Neural cell (in vitro differentiated cells): ENCODE measurements at regions not wholly inside any gene's neighbourhood (a gene's known extent, or its start where the extent isn't known, plus 50 kb on each side); places are given as distances from the start of the nearest gene placed in this dataset.

Experiments
- H2AFZ ChIP-seq: fragments of 200-600, 300-800 bp; sonication (generic), shearing (Covaris generic); 2 replicates; pipeline ENCODE4 v1.6.0; 2014; ENCODE audit warnings: low read depth, mild to moderate bottlenecking, antibody characterized with exemption, low read length, moderate library complexity
- H3F3A ChIP-seq: fragments of 200-600 bp; shearing (Covaris generic); 2 replicates; pipeline ENCODE4 v1.6.1; 2016; ENCODE audit warnings: mild to moderate bottlenecking, moderate library complexity, mixed read lengths, antibody characterized with exemption, low read length; ENCODE audit not compliant: insufficient read depth, poor library complexity, severe bottlenecking
- H3K27ac ChIP-seq: fragments of 200-600, 300-800 bp; sonication (generic), shearing (Covaris generic); 2 replicates; pipeline ENCODE4 v1.5.1; 2014; ENCODE audit warnings: mild to moderate bottlenecking, low read length, moderate library complexity
- H3K27me3 ChIP-seq: fragments of 300-800, 200-600 bp; sonication (generic), shearing (Covaris generic); 2 replicates; pipeline ENCODE4 v1.6.0; 2014; ENCODE audit warnings: mild to moderate bottlenecking, low read depth, low read length, moderate library complexity; ENCODE audit not compliant: insufficient read depth
- H3K36me3 ChIP-seq: fragments of 300-800, 200-600 bp; sonication (generic), shearing (Covaris generic); 2 replicates; pipeline ENCODE4 v1.5.1; 2014; ENCODE audit warnings: mild to moderate bottlenecking, antibody characterized with exemption, low read length, moderate library complexity; ENCODE audit not compliant: insufficient read depth
- H3K4me2 ChIP-seq: fragments of 300-800, 200-600 bp; sonication (generic), shearing (Covaris generic); 2 replicates; pipeline ENCODE4 v1.6.0; 2014; ENCODE audit warnings: mild to moderate bottlenecking, low read length
- H3K4me3 ChIP-seq: fragments of 300-800, 200-600 bp; sonication (generic), shearing (Covaris generic); 2 replicates; pipeline ENCODE4 v1.5.1; 2014; ENCODE audit warnings: mild to moderate bottlenecking, low read length, moderate library complexity
- H3K79me2 ChIP-seq: fragments of 200-600 bp; shearing (Covaris generic); replicated peaks from 2 replicates; pipeline ENCODE4 v1.6.0; 2014; ENCODE audit warnings: mild to moderate bottlenecking, low read length, moderate library complexity; ENCODE audit not compliant: insufficient read depth
- H3K9ac ChIP-seq: fragments of 300-800, 200-600 bp; sonication (generic), shearing (Covaris generic); 2 replicates; pipeline ENCODE4 v1.6.1; 2016; ENCODE audit warnings: mild to moderate bottlenecking, low read length, mixed read lengths
- H3K9me2 ChIP-seq: fragments of 200-600 bp; shearing (Covaris generic); 2 replicates; pipeline ENCODE4 v1.6.1; 2016; ENCODE audit warnings: mild to moderate bottlenecking, low read length, mixed read lengths; ENCODE audit not compliant: insufficient read depth
- H3K9me3 ChIP-seq: fragments of 200-600, 300-800 bp; sonication (generic), shearing (Covaris generic); 2 replicates; pipeline ENCODE4 v1.6.1; 2016; ENCODE audit warnings: mild to moderate bottlenecking, mixed run types, low read length, moderate library complexity, mixed read lengths
- H4K20me1 ChIP-seq: fragments of 200-600 bp; shearing (Covaris generic); 2 replicates; pipeline ENCODE4 v1.6.1; 2016; ENCODE audit warnings: mild to moderate bottlenecking, mixed run types; ENCODE audit not compliant: insufficient read depth
- EP300 ChIP-seq: fragments of 450-650 bp; conservative IDR thresholded peaks from 2 replicates; pipeline ENCODE4 v1.6.1; 2014; ENCODE audit warnings: antibody characterized with exemption, mild to moderate bottlenecking, moderate library complexity; ENCODE audit not compliant: poor library complexity, severe bottlenecking
- EZH2 ChIP-seq: fragments of 200-600, 300-800 bp; shearing (Covaris generic), sonication (generic); IDR thresholded peaks from 2 replicates; pipeline ENCODE4 v1.6.1; 2014; ENCODE audit warnings: antibody characterized with exemption, low read length, borderline replicate concordance, mild to moderate bottlenecking; ENCODE audit not compliant: insufficient read depth, poor library complexity, severe bottlenecking
- MXI1 ChIP-seq: fragments of 450-650 bp; conservative IDR thresholded peaks from 2 replicates; pipeline ENCODE4 v1.6.1; 2014; ENCODE audit warnings: antibody characterized with exemption, mild to moderate bottlenecking; ENCODE audit not compliant: poor library complexity, severe bottlenecking
- POLR2AphosphoS5 ChIP-seq: IDR thresholded peaks from 2 replicates; pipeline ENCODE4 v1.6.1; 2012
- RAD21 ChIP-seq: fragments of 450-650 bp; conservative IDR thresholded peaks from 2 replicates; pipeline ENCODE4 v1.6.1; 2014; ENCODE audit warnings: antibody characterized with exemption, mild to moderate bottlenecking, moderate library complexity
- SMC3 ChIP-seq: fragments of 450-650 bp; conservative IDR thresholded peaks from 2 replicates; pipeline ENCODE4 v1.6.1; 2014; ENCODE audit warnings: antibody characterized with exemption, mild to moderate bottlenecking, moderate library complexity; ENCODE audit not compliant: poor library complexity
- TAF1 ChIP-seq: IDR thresholded peaks from 2 replicates; pipeline ENCODE4 v1.6.1; 2012; ENCODE audit warnings: low read depth
- TF ChIP-seq, protein P1 (sequence below): IDR thresholded peaks from 2 replicates; pipeline ENCODE4 v1.6.1; 2012; ENCODE audit warnings: borderline replicate concordance
- TF ChIP-seq, protein P2 (sequence below): fragments of 450-650 bp; IDR thresholded peaks from 2 replicates; pipeline ENCODE4 v1.5.1; 2014; ENCODE audit warnings: antibody characterized with exemption, mild to moderate bottlenecking, moderate library complexity; ENCODE audit not compliant: poor library complexity, severe bottlenecking

DNA sequence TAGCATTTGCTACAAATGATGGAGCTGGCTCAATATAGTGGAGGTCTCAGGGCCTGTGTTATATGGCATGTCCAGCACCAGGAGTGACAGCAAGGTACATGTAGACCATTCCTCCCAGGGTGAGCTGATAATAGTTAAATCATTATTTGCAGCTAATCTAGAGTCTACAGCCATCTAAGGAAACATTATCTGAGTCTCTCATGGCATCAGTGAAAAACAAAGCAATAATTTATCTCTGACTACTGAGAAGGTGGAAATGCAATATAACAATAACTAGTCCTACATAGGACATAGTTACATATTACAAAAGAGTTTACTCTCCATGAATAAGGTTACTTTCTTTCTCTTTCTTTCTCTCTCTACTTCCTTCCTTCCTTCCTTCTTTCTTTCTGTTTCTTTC lies 143.4 kb upstream of the KCNK2 start:
- TF ChIP-seq RAD21 (no peak), EP300 (no peak), TAF1 (no peak), EZH2 (no peak), SMC3 (no peak), POLR2AphosphoS5 (no peak), MXI1 (no peak)
- TF ChIP-seq, protein P1, sequence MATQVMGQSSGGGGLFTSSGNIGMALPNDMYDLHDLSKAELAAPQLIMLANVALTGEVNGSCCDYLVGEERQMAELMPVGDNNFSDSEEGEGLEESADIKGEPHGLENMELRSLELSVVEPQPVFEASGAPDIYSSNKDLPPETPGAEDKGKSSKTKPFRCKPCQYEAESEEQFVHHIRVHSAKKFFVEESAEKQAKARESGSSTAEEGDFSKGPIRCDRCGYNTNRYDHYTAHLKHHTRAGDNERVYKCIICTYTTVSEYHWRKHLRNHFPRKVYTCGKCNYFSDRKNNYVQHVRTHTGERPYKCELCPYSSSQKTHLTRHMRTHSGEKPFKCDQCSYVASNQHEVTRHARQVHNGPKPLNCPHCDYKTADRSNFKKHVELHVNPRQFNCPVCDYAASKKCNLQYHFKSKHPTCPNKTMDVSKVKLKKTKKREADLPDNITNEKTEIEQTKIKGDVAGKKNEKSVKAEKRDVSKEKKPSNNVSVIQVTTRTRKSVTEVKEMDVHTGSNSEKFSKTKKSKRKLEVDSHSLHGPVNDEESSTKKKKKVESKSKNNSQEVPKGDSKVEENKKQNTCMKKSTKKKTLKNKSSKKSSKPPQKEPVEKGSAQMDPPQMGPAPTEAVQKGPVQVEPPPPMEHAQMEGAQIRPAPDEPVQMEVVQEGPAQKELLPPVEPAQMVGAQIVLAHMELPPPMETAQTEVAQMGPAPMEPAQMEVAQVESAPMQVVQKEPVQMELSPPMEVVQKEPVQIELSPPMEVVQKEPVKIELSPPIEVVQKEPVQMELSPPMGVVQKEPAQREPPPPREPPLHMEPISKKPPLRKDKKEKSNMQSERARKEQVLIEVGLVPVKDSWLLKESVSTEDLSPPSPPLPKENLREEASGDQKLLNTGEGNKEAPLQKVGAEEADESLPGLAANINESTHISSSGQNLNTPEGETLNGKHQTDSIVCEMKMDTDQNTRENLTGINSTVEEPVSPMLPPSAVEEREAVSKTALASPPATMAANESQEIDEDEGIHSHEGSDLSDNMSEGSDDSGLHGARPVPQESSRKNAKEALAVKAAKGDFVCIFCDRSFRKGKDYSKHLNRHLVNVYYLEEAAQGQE, result no peak
- TF ChIP-seq, protein P2, sequence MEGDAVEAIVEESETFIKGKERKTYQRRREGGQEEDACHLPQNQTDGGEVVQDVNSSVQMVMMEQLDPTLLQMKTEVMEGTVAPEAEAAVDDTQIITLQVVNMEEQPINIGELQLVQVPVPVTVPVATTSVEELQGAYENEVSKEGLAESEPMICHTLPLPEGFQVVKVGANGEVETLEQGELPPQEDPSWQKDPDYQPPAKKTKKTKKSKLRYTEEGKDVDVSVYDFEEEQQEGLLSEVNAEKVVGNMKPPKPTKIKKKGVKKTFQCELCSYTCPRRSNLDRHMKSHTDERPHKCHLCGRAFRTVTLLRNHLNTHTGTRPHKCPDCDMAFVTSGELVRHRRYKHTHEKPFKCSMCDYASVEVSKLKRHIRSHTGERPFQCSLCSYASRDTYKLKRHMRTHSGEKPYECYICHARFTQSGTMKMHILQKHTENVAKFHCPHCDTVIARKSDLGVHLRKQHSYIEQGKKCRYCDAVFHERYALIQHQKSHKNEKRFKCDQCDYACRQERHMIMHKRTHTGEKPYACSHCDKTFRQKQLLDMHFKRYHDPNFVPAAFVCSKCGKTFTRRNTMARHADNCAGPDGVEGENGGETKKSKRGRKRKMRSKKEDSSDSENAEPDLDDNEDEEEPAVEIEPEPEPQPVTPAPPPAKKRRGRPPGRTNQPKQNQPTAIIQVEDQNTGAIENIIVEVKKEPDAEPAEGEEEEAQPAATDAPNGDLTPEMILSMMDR, result no peak
- no peak overlapping the region for H2AFZ ChIP-seq
- no peaks in the 10 kb centered on the region for H3K36me3 ChIP-seq
- no peaks in the 10 kb centered on the region for H3K9me2 ChIP-seq
- no peak overlapping the region for H3K27ac ChIP-seq
- no peaks in the 10 kb centered on the region for H4K20me1 ChIP-seq
- H3K79me2 ChIP-seq, result no peaks in the 10 kb centered on the region
- no peak overlapping the region for H3K4me3 ChIP-seq
- no peaks in the 10 kb centered on the region for H3K9me3 ChIP-seq
- H3K27me3 ChIP-seq, result no peaks in the 10 kb centered on the region
- H3K4me2 ChIP-seq, result no peak overlapping the region
- H3K9ac ChIP-seq, result no peak overlapping the region
- no peaks in the 10 kb centered on the region for H3F3A ChIP-seq

DNA sequence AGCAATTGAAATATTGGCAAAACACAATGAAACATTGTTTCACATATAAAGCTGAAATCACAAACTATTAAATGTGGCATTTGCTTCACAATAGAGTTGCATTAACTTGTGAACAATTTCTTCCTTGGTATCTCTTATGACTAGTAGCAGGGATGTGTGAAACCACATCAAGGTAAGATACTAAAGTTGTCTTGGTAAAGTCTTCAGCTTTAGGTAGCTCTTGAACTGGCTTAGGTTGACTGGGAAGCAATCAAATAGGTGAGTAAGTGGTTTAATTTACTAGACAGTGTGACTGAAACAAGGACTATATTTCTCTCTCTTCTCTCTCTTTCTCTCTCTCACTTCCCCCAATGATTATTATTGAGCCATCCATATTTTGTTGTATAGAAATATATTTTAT lies 141.5 kb upstream of the KCNK2 start:
- Histone ChIP-seq H3K9me3 (no peaks in the 10 kb centered on the region), H4K20me1 (no peaks in the 10 kb centered on the region), H3F3A (no peaks in the 10 kb centered on the region), H3K9me2 (no peaks in the 10 kb centered on the region), H3K79me2 (no peaks in the 10 kb centered on the region), H3K27me3 (no peaks in the 10 kb centered on the region), H3K4me2 (no peak overlapping the region), H3K4me3 (no peak overlapping the region), H3K27ac (no peak overlapping the region), H3K9ac (no peak overlapping the region), H3K36me3 (no peaks in the 10 kb centered on the region), H2AFZ (no peak overlapping the region)
- TF ChIP-seq SMC3 (no peak), POLR2AphosphoS5 (no peak), EP300 (no peak), RAD21 (no peak), EZH2 (no peak), TAF1 (no peak), MXI1 (no peak)
- TF ChIP-seq, protein P2, result no peak
- TF ChIP-seq, protein P1, result no peak
